NOMO-1 (cell line): ENCODE measurements at regions not wholly inside any gene's neighbourhood (a gene's known extent, or its start where the extent isn't known, plus 50 kb on each side); places are given as distances from the start of the nearest gene placed in this dataset.

Source experiments
- DNase-seq, 2 experiments: peaks; one replicate each; lab custom pipeline; 2025; ENCODE audit not compliant: unreplicated experiment in 2 of 2; lab: John Stamatoyannopoulos, UW

- no peak for DNase-seq
These were observed 190.1 kb downstream of the BCL11B start for GRCh38 chr14:99081880-99082279.

DNA sequence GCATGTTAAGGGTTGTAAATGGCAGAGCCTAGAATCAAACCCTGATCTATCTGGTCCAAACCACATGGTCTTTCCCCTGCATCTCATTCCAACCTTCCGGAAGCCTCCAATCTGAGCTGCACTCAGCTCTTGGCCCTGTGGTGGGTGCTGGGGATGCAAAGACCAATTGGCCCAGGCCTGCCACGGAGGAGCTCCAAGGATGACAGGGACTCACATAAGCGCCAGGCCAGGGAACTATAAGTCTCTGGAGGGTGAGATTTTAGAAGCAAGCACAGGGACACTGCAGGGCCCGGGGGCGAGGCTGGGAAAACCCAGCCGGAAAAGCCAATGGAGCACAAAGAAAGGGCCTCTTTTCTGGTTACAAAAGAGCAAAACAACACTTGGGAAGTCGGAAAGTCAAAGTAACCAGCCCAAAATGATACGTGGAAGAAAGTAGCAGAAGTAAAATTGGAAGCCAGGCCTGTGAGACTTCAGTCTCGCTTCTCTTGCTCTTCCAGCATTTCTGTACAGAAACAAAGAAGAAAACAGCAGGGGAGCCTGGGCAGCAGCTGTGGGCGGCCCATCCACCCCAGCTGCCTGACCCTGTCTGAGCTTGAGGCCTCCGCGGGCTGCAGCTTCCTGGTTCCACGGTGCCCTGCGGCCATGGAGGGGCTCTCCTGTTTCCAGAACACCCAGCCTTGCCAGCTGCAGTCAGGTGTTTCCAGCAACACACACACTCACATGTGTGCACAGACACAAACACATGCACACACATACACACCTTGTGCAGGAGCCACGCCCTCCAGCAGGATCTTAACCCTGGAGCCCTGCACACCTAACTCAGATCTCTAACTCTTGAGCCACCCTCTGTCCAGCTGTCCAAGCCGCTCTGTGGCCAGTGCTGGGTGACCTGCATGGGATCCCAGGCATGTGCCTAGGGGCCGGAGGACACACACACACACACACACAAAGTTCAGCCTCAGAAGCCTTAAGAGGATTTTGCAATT lies 178.2 kb downstream of the BCL11B start:
- no peak for DNase-seq

- DNase-seq, result no peak
These were observed 177.1 kb downstream of the BCL11B start for GRCh38 chr14:99094901-99095300.

DNA sequence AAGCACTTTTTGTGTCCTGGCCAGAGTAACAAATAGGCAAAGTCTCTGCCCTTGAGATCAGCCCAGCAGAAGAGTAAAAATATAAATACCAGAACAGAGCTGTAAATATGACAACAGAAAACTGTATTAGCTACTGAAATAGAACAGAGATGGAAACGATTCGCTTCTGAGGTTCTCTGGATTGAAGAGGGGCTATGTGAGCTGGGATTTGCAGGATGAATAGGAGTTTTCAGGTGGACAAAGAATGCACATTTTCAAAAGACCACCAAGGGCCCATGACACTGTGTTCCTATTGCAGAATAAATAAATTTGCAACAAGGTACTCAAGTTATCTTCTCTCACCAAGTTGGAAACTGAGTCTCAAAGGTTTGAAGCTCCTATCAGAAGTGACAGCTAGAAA lies 176.6 kb downstream of the BCL11B start:
- no peak for DNase-seq

DNA sequence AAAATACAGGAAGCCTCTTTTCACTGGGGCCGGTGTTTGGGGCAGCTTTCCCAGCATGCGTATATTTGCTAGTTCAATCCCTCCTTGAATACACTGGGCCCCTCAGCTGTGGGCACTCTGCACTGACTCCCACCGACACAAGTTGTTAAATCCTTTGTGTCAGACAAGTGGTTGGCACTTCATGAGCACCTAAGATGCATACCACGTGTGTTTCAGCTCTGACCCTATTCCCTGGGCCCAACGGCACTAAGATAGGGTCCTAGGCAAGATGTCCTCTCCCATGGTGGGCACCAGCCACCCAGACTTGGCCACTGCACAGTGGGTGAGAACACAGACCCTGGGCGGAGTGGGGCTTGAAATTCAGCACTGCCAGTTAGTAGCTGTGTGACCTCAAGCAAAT lies 173.8 kb downstream of the BCL11B start:
- DNase-seq, result no peak

DNA sequence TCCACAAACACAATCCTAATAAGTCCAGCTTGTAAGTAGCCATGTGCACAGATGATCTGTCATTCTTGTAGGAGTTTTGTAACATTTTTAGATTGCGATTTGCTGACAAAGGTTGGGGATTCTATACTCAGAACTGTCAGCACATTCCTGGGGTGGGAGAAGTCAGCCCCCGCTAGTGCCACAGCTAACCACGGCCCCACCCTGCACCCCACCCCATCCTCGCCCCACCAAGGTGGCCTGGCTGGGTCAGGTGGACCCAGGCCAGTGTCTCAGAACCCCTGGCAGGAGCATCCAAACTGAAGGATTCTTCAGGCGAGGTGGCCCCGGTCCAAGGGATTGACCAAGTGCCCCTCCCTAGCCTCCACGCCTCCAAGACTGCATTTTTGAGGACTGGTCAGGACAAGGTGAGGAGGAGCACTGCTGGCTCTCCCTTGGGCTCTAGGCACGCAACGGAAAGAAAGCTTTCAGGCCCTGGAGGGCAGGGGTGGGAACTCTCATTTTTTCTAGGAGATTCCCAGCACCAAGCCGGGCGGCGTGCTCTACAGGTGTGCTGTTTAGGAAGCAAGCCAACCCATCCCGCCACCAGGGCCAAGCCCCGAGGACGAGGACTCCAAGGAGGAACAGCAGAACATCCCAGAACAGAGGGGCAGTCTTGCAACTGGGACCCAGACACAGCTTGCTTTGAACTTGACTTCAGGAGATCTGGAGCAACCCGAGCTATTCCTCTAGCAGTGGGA lies 172.8 kb downstream of the BCL11B start:
- DNase-seq, result no peak

GRCh38 chr14:99100497-99101270 lies 171.3 kb downstream of the BCL11B start:
- no peak for DNase-seq

- DNase-seq, result no peak
These were observed 170.0 kb downstream of the BCL11B start for GRCh38 chr14:99101855-99102461.

DNA sequence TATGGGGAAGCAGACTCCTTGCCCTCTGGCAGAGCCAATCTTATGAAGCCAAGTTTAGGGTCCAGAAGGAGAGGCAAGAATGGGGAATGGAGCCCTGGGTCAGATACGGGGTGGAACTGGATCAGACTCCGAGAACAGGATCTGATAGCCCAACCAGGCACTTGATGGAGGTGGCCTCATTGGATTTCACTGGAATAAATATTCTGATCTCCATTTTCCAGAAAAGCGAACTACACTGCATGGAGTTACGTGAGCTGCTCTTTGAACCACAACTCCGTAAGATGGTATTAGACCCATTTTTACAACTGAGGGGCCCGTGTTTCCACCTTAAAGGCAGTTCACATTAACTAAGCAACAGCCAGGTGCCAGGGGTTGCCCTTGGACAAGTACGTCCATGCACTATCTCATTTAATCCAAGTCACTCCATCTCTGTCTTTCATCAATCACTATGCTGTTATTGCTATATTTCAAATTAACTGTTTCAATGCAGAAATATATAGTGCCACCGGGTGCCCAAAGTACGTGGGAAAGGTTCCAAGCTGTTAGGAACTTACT lies 155.2 kb downstream of the BCL11B start:
- DNase-seq, result no peak

DNA sequence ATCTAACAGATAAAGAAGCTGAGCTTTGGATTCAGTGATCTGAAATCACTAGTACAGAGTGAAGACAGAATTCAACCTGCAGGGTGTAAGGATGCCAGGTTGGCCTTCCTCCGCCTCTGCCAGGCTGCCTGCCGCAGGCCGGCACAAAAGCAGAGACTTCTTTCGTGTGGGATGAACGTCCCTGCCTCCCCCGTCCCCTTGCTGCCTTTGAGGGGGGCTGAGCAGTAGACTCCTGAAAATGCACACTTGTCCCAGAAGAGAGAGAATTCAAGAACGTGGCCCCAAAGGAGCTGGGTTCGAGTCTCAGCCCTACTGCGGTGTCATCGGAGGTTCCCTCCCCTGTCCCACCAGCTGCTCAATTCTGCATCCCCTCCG lies 154.3 kb downstream of the BCL11B start:
- DNase-seq, result no peak

GRCh38 chr14:99118046-99118721 lies 153.8 kb downstream of the BCL11B start:
- no peak for DNase-seq

DNA sequence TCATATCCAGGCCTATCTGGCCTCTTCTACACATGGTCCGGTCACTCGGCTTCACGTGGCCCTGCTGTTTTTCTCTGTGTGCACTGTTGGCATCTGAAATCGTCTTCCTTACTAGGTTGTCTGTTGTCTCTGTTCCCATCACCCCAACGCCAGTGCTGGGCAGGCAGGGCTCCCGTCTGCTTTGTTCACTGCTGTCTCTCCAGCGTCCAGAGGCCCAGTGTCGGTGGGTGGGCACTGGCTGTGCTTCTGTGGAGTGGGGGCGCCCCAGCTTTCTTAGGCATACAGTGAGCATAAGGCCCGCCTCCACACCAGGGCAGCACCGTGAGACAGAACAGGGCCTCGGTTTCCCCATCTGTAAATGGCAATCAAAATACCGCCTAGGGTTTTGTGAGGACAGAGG lies 153.1 kb downstream of the BCL11B start:
- no peak for DNase-seq
